ENCODE measurements at regions not wholly inside any gene's neighbourhood (a gene's known extent, or its start where the extent isn't known, plus 50 kb on each side); places are given as distances from the start of the nearest gene placed in this dataset.
A peak's percentile ranks its signal among the peaks of the same experiment; 100 is the strongest.
"Not testable (repeated sequence)": the region's sequence is repeated elsewhere in the genome, so short reads cannot be mapped to it uniquely, and the experiment has no call there.

DNA sequence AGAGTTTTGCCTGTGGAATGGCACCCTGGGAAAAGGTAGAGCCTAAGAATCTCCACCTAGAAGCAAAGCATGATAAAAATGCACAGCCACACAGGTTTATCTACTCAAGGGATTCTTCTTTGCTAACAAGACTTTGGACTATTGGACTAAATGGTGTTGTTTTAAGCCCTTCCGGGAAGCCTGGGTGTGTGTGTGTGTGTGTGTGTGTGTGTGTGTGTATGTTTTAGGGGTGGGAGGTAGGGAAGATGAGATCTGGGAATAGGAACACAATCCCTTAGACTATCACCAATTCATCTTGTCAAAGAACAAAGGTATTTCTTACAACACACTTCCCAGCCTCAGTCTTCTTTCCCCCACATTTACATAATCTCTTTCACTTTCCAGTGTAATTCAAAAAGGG lies 327.5 kb upstream of the FGF16 start:
- intact Hi-C loops (cut with DNase I; ENCODE audit: low total_unique reads), result no loop called here
- Histone ChIP-seq H3K36me3 (ENCODE audit: low read depth, missing control alignments) (no peaks in the 10 kb centered on the region), H3K27ac (no peak overlapping the region), H3K9me3 (no peaks in the 10 kb centered on the region), H3K27me3 (no peaks in the 10 kb centered on the region), H3K4me3 (no peak overlapping the region), H3K4me1 (no peaks in the 10 kb centered on the region)
- DNase-seq, result no peak
- WGBS, 2 donors, result 64 to 75% methylated on average over 1 of the region's 1 CpG
- TF ChIP-seq POLR2A (IDR thresholded peaks at IDR 0.05), result no peak
- TF ChIP-seq, protein P1, sequence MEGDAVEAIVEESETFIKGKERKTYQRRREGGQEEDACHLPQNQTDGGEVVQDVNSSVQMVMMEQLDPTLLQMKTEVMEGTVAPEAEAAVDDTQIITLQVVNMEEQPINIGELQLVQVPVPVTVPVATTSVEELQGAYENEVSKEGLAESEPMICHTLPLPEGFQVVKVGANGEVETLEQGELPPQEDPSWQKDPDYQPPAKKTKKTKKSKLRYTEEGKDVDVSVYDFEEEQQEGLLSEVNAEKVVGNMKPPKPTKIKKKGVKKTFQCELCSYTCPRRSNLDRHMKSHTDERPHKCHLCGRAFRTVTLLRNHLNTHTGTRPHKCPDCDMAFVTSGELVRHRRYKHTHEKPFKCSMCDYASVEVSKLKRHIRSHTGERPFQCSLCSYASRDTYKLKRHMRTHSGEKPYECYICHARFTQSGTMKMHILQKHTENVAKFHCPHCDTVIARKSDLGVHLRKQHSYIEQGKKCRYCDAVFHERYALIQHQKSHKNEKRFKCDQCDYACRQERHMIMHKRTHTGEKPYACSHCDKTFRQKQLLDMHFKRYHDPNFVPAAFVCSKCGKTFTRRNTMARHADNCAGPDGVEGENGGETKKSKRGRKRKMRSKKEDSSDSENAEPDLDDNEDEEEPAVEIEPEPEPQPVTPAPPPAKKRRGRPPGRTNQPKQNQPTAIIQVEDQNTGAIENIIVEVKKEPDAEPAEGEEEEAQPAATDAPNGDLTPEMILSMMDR (IDR thresholded peaks at IDR 0.05), result no peak

- H3K4me1 ChIP-seq; H3K27me3 ChIP-seq; H3K27ac ChIP-seq; H3K9me3 ChIP-seq; H3K36me3 ChIP-seq (ENCODE audit: low read depth, missing control alignments); H3K4me3 ChIP-seq; intact Hi-C loops (cut with DNase I; ENCODE audit: low total_unique reads); DNase-seq: not testable (repeated sequence)
- 84 to 88% methylated on average over 5 of the region's 5 CpGs for WGBS, 2 donors
Measured at GRCh38 chrX:77123917-77124316, 323.3 kb upstream of the FGF16 start.

DNA sequence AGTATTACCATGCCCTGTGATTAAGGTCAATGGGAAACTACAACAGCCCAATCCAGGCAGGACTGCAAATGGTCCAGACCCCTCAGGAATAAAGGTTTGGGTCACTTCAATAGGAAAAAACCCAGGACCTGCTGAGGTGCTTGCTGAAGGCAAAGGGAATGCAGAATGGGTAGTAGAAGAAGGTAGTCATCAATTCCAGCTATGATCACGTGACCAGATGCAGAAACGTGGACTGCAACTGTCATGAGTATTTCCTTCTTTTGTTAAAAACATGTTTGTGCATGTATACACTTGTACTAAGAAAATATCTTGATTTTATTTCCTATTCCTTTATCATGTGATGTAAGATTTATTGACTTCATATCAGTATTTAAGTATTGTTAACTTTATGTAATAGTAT lies 319.6 kb upstream of the FGF16 start:
- H3K27ac ChIP-seq; DNase-seq; H3K4me3 ChIP-seq; H3K27me3 ChIP-seq; H3K9me3 ChIP-seq; H3K36me3 ChIP-seq (ENCODE audit: low read depth, missing control alignments); H3K4me1 ChIP-seq; intact Hi-C loops (cut with DNase I; ENCODE audit: low total_unique reads): not testable (repeated sequence)
- 37 to 55% methylated on average over 2 of the region's 2 CpGs for WGBS, 2 donors

GRCh38 chrX:77143907-77144306 lies 303.3 kb upstream of the FGF16 start:
- H3K4me3 ChIP-seq, result no peak overlapping the region
- H3K4me1 ChIP-seq, result no peaks in the 10 kb centered on the region
- WGBS, 2 donors, result 57 to 70% methylated on average over 3 to 7 of the region's 7 CpGs
- intact Hi-C loops (cut with DNase I; ENCODE audit: low total_unique reads), result no loop called here
- no peak for TF ChIP-seq POLR2A (IDR thresholded peaks at IDR 0.05)
- TF ChIP-seq, protein P1 (IDR thresholded peaks at IDR 0.05), result no peak
- H3K9me3 ChIP-seq, result no peaks in the 10 kb centered on the region
- no peak for DNase-seq
- H3K27me3 ChIP-seq, result no peaks in the 10 kb centered on the region
- H3K36me3 ChIP-seq (ENCODE audit: low read depth, missing control alignments), result no peaks in the 10 kb centered on the region
- H3K27ac ChIP-seq, result no peak overlapping the region

DNA sequence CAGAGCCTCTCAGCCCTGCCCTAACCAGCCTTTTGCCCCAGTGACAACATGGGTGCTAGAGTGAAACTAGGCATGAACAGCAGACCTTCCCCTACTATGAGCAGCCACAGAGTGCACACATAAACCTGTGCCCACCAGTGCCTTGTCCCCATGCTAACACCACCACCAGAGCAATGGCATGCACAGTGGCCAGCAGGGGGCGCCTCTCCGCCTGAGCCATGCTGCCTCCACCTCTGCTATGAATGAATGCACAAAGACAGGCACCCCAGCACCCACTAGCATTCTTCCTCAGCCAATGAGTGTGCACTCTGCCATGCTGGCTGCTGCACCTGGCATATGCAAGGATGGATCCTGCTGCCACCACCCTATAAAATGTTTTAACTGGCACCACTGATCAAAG lies 286.9 kb upstream of the FGF16 start:
- H3K27me3 ChIP-seq, result no peaks in the 10 kb centered on the region
- H3K9me3 ChIP-seq, result no peaks in the 10 kb centered on the region
- peak; percentile 12 for DNase-seq
- no peak for TF ChIP-seq POLR2A (IDR thresholded peaks at IDR 0.05)
- TF ChIP-seq, protein P1 (IDR thresholded peaks at IDR 0.05), result no peak
- 36% methylated on average over 2 of the region's 2 CpGs; no CpG with 5 or more reads in 1 of the 2 donors for WGBS, 2 donors
- intact Hi-C loops (cut with DNase I; ENCODE audit: low total_unique reads), result no loop called here
- H3K36me3 ChIP-seq (ENCODE audit: low read depth, missing control alignments), result no peaks in the 10 kb centered on the region
- H3K27ac ChIP-seq, result no peak overlapping the region
- H3K4me1 ChIP-seq, result no peaks in the 10 kb centered on the region
- no peak overlapping the region for H3K4me3 ChIP-seq

DNA sequence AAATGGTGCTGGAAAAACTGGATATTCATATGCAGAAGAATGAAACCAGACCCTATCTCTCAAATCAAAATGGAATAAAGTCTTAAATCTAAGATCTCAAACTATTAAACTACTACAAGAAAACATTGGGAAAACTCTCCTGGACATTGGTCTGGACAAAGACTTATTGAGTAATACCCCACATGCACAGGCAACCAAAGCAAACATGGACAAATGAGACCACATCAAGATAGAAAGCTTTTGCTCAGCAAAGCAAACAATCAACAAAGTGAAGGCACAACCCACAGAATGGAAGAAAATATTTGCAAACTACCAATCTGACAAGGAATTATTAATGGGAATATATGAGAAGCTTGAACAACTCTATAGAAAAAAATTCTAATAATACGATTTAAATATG lies 284.4 kb upstream of the FGF16 start:
- H3K9me3 ChIP-seq, result no peaks in the 10 kb centered on the region
- DNase-seq, result no peak
- no peaks in the 10 kb centered on the region for H3K27me3 ChIP-seq
- no peak overlapping the region for H3K27ac ChIP-seq
- no peaks in the 10 kb centered on the region for H3K36me3 ChIP-seq (ENCODE audit: low read depth, missing control alignments)
- no peak overlapping the region for H3K4me3 ChIP-seq
- WGBS, 2 donors, result 81 to 100% methylated on average over 1 of the region's 1 CpG
- TF ChIP-seq, protein P1 (IDR thresholded peaks at IDR 0.05), result no peak
- TF ChIP-seq POLR2A (IDR thresholded peaks at IDR 0.05), result no peak
- H3K4me1 ChIP-seq, result no peaks in the 10 kb centered on the region
- intact Hi-C loops (cut with DNase I; ENCODE audit: low total_unique reads), result no loop called here

Measured in testis (tissue), 2 donors.